ENCODE measurements at regions not wholly inside any gene's neighbourhood (a gene's known extent, or its start where the extent isn't known, plus 50 kb on each side); places are given as distances from the start of the nearest gene placed in this dataset.

- Histone ChIP-seq H3K4me1 (ENCODE audit: insufficient read depth, low read length, poor library complexity, severe bottlenecking) (peaks cover 5% of the 10 kb centered on the region), H3K27me3 (replicated peaks; ENCODE audit: insufficient read depth, low read depth, low read length, poor library complexity) (no peaks in the 10 kb centered on the region), H3K9me3 (ENCODE audit: low read depth, low read length, poor library complexity, severe bottlenecking) (no peaks in the 10 kb centered on the region), H3K36me3 (ENCODE audit: insufficient read depth, low read length, poor library complexity, severe bottlenecking) (no peaks in the 10 kb centered on the region), H3K27ac (ENCODE audit: low read depth, low read length, poor library complexity, severe bottlenecking) (no peak overlapping the region), H3K4me3 (ENCODE audit: low read depth, low read length, poor library complexity, severe bottlenecking) (no peak overlapping the region)
- intact Hi-C loops (cut with micrococcal nuclease; ENCODE audit: unreplicated experiment) = no loop called here
- BruUV-seq (replicated peaks) = no TSS peak
- POLR2A ChIA-PET (ENCODE audit: low non-redundant PET) = no interaction called here
- TF ChIP-seq CTCF (conservative IDR thresholded peaks at IDR 0.05; ENCODE audit: low read depth, low read length) = no peak
- TF ChIP-seq EZH2 (IDR thresholded peaks at IDR 0.05; ENCODE audit: borderline replicate concordance, low read depth, low read length, poor library complexity, severe bottlenecking) = no peak
- DNase-seq (ENCODE audit: low spot score) = no peak
- CTCF ChIA-PET = no interaction called here
Observed at GRCh38 chr1:19591482-19592091, 52.5 kb upstream of the NBL1 start.

GRCh38 chr1:19585507-19585906 is 58.6 kb upstream of the NBL1 start:
- ChIA-PET POLR2A (ENCODE audit: low non-redundant PET) (no interaction called here), CTCF (no interaction called here)
- BruUV-seq (replicated peaks) = no TSS peak
- Histone ChIP-seq H3K4me1 (ENCODE audit: insufficient read depth, low read length, poor library complexity, severe bottlenecking) (no peaks in the 10 kb centered on the region), H3K4me3 (ENCODE audit: low read depth, low read length, poor library complexity, severe bottlenecking) (no peak overlapping the region), H3K9me3 (ENCODE audit: low read depth, low read length, poor library complexity, severe bottlenecking) (no peaks in the 10 kb centered on the region), H3K27me3 (replicated peaks; ENCODE audit: insufficient read depth, low read depth, low read length, poor library complexity) (no peaks in the 10 kb centered on the region), H3K36me3 (ENCODE audit: insufficient read depth, low read length, poor library complexity, severe bottlenecking) (no peaks in the 10 kb centered on the region), H3K27ac (ENCODE audit: low read depth, low read length, poor library complexity, severe bottlenecking) (no peak overlapping the region)
- DNase-seq (ENCODE audit: low spot score) = no peak
- TF ChIP-seq EZH2 (IDR thresholded peaks at IDR 0.05; ENCODE audit: borderline replicate concordance, low read depth, low read length, poor library complexity, severe bottlenecking) (no peak), CTCF (conservative IDR thresholded peaks at IDR 0.05; ENCODE audit: low read depth, low read length) (no peak)
- intact Hi-C loops (cut with micrococcal nuclease; ENCODE audit: unreplicated experiment) = no loop called here

GRCh38 chr1:19582318-19582717 is 61.8 kb upstream of the NBL1 start:
- ChIA-PET CTCF (interaction anchor here (0.6 kb wide), 2 partner anchors 15 to 191 kb away, joined by 3 to 11 read pairs; no protein-coding TSS in a partner anchor), POLR2A (ENCODE audit: low non-redundant PET) (no interaction called here)
- peak; percentile 31 for DNase-seq (ENCODE audit: low spot score)
- Histone ChIP-seq H3K4me1 (ENCODE audit: insufficient read depth, low read length, poor library complexity, severe bottlenecking) (no peaks in the 10 kb centered on the region), H3K9me3 (ENCODE audit: low read depth, low read length, poor library complexity, severe bottlenecking) (no peaks in the 10 kb centered on the region), H3K36me3 (ENCODE audit: insufficient read depth, low read length, poor library complexity, severe bottlenecking) (no peaks in the 10 kb centered on the region), H3K4me3 (ENCODE audit: low read depth, low read length, poor library complexity, severe bottlenecking) (no peak overlapping the region), H3K27me3 (replicated peaks; ENCODE audit: insufficient read depth, low read depth, low read length, poor library complexity) (no peaks in the 10 kb centered on the region), H3K27ac (ENCODE audit: low read depth, low read length, poor library complexity, severe bottlenecking) (no peak overlapping the region)
- intact Hi-C loops (cut with micrococcal nuclease; ENCODE audit: unreplicated experiment) = loop anchor here (2.0 kb wide), 1 partner anchor 192 kb away; no protein-coding TSS in a partner anchor
- no TSS peak for BruUV-seq (replicated peaks)
- TF ChIP-seq EZH2 (IDR thresholded peaks at IDR 0.05; ENCODE audit: borderline replicate concordance, low read depth, low read length, poor library complexity, severe bottlenecking) (no peak), CTCF (conservative IDR thresholded peaks at IDR 0.05; ENCODE audit: low read depth, low read length) (peak; percentile 77)
